Myocyte (in vitro differentiated cells): ENCODE measurements at regions not wholly inside any gene's neighbourhood (a gene's known extent, or its start where the extent isn't known, plus 50 kb on each side); places are given as distances from the start of the nearest gene placed in this dataset.

ENCODE experiments used
- DNase-seq: peaks from one replicate; pipeline ENCODE4 v3.0.0-alpha.2; 2012; ENCODE audit warnings: low read depth

DNA sequence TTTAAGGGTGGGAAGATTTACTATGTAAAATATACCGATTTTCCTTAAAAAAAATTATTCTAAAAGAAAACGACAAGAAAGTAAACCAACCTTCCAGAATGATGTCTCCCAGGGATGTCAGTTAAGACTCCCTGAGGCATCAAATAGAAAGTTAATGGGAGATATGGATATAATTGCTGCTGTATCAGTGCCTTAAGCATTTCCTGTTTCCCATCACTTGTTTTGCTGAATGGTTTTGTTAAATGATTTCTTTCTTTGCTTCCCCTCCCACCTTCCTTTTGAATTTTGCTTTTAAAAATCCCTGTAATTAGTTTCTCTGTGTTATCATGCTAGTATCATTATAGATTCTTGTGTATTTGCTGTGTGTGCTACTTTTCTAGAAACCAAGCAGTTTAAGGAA lies 154.3 kb upstream of the CWC22 start:
- DNase-seq, result no peak

- DNase-seq, result no peak
These were observed 152.8 kb upstream of the CWC22 start for GRCh38 chr2:180159921-180160320.

- DNase-seq, result no peak
These were observed 151.9 kb upstream of the CWC22 start for GRCh38 chr2:180158961-180159360.

GRCh38 chr2:180156651-180157050 lies 149.6 kb upstream of the CWC22 start:
- DNase-seq, result no peak

DNA sequence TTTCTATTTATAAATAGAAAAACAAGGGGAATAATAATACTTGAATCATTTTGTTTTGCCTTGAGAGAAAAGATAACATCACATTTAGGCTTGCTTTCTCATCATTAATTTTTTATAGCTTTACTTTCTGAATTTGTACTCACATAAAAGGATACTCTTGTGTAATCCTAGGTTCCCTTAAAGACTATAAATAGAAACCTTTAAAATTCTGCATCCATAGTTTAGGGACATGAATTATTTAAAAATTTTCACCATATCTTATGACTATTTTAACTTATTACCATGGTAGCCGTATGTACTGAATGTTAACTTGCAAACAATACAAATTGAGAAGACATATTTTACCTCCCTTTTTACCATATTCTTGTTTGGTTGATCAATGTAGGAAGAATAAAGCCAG lies 143.5 kb upstream of the CWC22 start:
- no peak for DNase-seq

DNA sequence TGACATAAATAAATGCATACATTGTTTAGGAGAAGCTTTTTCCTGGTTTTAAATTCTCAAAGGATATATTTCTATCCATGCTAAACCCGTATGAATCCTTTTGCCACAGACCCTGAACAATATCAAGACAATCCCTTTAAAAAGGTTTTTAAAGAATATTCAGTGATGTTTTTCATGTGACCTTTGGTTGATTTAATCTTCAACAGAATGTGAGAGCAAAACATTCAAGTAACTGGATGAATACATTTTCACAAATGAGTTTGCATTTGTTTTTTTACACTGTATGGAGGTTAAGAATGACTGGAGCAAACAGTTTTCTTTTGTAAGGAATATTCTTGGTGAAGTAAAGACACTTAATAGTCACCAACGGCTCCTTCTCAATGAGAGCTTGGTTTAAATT lies 139.4 kb upstream of the CWC22 start:
- DNase-seq, result no peak

- DNase-seq, result no peak
These were observed 139.0 kb upstream of the CWC22 start for GRCh38 chr2:180146114-180146513.

GRCh38 chr2:180145163-180145562 lies 138.1 kb upstream of the CWC22 start:
- no peak for DNase-seq

DNA sequence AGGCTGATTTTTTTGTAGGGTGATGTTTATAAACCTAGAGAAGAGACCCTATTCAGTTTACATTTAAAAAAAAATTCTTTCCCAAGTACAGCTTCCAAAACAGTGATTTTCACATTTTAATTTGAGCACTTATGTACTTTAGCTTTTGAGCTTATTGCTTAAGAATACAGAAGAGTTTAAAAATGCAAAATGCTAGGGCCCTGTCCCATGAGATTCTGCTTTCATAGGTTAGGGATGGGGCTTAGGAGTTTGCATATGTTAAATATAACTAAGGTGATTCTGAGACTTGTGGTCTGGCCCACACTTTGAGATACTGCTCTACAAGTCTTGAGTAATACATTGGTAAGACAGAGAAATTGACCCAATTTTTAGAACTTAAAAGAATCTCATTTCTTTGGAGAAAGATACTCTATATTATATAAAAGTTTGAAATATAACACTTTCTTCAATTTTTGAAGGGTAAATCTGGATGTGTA lies 137.3 kb upstream of the CWC22 start:
- DNase-seq, result no peak

DNA sequence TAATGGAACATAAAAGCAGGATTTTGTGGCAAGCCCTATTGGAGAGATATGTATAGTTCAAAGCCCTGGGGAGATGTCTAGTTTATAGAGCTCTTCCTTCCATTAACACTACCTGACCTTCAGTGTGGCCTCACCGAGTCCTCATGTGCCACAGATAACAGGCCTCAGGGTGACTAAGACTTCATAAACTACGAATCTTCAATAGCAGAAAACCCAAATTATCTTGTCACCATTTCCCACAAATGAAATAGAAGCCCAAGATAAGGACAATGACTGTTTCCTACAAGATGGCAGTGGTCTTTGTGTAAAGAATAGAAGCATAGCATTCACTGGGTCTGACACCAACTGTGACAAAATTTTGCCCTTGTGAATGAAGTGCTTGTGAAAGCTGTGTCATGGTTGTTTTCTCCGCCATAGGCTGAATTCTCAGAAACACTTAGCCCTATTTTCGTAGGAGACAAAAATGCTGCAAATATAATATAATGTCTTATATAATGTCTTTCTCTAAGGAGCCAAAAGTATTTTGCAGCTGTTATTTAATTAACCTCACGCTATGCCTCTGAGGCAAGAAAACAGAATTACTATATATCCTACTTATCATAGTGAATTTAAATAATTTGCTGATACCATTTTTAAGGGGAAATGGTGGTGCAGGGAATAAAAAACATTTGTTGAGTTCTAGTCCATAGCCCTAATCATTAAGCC lies 136.7 kb upstream of the CWC22 start:
- DNase-seq, result no peak

- DNase-seq, result no peak
These were observed 134.5 kb upstream of the CWC22 start for GRCh38 chr2:180141600-180141999.

DNA sequence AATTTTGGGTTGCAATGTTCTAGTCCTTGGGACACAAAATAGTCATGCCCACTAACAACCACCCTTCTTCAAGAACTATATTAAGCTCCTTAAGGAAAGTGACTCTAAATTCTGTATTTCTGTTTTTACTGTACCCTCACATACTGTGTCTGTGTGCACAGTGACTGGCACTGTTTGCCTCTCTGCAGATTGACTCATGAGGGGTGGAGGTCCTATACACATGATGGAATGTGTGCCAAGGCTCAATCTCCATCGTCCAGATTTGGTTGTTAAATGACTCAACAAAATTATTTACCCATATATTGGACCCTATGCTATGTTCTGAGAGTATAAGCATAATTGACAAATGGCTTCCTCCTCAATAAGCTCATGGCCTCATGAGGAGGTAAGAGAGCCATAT lies 126.6 kb upstream of the CWC22 start:
- no peak for DNase-seq

GRCh38 chr2:180130403-180130802 lies 123.3 kb upstream of the CWC22 start:
- no peak for DNase-seq

DNA sequence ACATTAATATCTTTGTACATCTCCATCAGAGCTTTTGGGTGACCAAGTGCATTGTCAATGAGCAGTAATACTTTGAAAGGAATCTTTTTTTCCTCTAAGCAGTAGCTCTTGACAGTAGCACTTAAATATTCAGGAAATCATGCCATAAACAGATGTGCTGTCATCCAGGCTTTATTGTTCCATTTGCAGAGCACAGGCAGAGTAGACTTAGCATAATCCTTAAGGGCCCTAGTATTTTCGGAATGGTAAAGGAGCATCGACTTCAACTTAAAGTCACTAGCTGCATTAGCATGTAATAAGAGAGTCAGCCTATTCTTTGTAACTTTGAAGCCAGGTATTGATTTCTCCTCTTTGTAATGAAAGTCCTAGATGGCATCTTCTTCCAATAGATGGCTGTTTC lies 121.8 kb upstream of the CWC22 start:
- no peak for DNase-seq

DNA sequence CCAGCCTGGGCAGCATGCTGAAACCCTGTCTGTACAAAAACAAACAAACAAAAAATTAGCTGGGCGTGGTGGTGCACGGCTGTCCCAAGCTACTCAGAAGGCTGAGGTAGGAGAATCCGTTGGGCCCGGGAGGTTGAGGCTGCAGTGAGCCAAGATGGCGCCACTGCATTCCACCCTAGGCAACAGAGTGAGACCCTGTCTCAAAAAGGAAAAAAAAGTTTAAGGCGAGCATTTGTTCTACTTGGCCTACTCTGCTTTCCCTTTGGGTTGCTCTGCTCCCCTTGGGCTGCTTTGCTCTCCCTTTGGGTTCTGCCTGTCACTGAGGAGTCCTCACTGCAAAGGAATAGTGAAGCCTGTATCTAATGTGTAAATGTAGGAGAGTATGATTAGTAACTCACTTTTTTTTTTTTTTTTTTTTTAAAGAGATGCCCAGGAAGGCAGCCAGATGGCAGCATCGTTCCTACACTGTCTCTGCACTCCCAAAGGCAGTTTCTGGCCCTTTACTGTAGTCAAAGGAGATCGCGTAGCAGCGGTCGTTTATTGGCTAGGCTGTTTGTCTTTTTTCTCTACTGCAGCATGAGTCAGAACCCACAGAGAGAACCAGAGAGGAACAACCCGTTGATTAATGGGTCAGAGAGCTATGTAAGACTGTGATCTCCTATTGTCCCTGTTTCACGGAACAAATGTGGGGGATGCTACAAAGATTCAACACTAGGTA lies 118.3 kb upstream of the CWC22 start:
- DNase-seq, result peak; percentile 91

DNA sequence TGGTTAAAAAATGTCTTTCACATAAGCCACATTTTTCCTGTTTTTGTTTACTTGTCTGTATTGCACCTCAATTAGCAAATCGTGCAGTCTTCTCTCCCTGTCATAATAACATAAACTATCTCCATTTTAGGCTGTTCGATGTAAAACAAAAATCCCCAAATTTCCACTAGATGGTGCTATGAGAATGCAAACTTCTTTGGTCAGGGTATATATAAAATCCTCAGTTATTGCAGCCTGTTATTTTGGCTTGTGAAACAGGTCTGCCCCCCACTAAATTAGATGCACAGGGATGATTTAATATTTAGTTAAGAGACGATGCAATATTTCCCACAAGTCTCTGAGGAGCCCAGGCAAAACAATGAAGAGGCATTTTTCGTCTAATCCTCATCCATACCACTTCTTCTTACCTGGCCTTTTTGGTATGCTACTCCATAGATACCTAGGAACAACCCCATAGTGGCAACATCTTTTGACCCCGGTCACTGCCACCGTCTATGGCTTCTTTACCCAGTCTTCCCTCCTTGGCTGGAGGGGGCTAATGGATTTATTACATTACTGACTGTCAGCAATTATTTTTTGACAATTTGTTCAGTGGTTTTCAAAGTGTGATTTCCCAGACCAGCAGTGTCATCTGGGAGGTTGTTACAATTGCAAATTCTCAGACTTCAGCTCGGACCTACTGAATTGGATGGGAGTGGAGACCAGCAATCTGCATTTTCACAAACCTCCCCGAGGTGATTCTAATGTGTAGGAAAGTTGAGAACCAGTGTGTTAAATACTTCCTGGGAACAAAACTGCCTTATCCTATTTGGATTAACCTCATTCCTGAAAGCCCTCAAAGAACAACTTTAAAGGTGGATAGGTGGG lies 117.4 kb upstream of the CWC22 start:
- DNase-seq, result peak; percentile 76

DNA sequence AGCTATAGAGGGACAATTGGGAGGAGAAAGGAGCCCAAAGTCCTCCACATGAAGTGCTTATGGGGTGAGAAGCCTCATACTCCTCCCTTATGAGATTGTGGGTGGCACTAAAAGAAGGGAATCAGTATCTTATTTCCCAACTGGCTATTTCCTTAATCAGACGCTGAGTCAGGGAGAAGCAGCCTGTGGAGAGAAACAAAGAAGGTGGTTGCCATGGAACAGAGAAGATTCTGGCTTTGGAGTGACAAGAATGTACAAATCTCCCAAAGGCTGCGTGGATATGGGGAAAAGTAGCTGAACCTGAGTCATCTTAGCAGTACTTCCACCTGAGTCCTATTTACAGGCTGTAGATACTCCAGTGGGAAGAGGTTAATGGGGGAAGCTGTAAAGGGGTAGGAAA lies 115.8 kb upstream of the CWC22 start:
- DNase-seq, result peak; percentile 15

DNA sequence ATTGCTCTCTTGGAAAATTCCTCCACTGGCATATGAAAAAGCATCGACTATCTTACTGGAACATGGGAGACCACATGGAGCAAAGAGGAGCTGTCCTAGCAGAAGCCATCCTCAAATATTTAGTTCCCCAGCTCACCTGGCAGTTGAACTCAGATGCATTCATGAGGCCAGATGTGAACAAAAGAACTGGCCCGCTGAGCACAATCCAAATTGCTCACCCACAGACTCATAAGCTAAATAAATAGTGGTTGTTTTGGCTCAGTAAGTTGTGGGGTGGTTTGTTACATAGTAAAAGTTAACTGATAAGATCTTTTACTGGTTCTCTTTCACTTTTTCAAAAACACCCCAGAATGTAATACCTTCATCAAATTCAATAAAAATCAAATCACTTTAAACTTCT lies 108.6 kb upstream of the CWC22 start:
- DNase-seq, result no peak

DNA sequence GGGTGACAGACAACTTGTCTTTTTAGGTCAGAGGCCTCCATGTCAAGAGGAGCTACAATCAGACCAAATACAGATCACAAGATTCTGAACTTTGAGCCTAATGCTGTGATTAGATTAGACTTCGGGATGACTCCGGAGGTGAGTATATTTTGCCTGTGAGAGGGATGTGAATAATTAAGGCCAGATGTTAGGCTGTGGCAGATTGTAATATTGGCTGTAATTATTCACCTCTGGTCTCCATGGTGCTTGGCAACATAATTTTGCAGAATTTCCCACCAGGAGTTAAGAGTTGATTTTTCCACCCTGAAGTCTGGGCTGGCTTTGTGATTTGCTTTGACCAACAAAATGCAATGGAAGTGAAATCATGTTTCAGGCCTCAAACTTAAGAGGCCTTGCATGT lies 108.2 kb upstream of the CWC22 start:
- no peak for DNase-seq

DNA sequence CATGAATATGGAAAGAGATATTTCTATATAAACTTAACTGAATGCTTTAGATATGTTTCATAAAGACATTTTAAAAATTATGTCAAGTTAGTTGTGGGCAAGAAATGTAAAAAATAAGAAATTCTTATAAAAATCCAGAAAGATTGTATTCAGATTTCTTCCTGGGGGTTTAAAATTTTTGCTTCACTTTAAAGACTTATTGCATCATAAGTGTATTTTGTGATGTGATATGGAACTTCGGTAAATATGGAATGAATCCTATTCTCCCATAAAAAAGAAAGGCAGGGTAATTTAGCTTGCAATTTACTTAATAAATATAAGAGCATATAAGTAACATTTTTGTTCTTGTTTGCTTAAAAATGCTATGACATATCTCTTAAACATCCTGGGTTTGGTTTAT lies 104.8 kb upstream of the CWC22 start:
- DNase-seq, result no peak

DNA sequence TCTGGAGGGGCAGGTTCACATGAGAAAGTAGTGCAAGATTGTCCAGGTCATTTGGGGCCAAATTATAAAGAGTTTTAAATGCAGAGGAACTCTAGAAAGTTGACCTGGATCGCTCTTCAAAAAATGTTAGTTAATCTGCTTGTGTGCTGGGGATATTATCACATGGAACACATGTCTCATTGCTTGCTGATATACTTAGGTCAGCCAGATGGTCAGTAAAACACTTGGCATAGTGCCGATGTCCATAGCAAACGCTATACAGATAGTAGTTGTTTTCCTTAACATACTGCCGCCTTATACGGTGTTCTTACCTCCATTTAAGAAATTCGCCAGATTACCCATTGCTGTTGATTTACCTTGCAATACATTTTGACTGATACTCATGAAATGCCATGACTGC lies 103.4 kb upstream of the CWC22 start:
- no peak for DNase-seq

DNA sequence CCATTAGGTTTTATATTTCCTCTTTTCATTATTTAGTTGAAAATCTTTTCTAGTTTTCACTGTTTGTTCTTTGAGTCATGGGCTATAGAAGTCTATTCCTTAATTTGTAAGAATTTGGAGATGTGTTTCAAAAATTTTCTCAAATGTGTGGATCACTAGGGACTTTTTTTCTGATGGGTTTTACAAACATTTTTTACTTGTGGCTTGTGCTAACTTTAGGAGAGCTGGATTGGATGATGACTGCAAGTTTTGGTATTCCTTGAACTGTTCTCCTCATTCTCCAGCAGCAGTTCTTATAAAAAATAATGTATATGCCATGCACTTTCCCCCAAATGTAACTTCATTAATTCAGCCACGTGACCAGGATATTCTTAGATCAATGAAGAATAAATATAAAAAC lies 94.7 kb upstream of the CWC22 start:
- DNase-seq, result no peak
